Endothelial cell (in vitro differentiated cells): ENCODE measurements at regions not wholly inside any gene's neighbourhood (a gene's known extent, or its start where the extent isn't known, plus 50 kb on each side); places are given as distances from the start of the nearest gene placed in this dataset.

Experiments
- DNase-seq: peaks from one replicate; pipeline ENCODE4 v3.0.0; 2021; ENCODE audit warnings: low spot score
- H3K27ac Mint-ChIP-seq: one replicate; pipeline ENCODE4 v1.8.0; 2021; ENCODE audit warnings: mixed read lengths, inconsistent platforms; ENCODE audit not compliant: unreplicated experiment
- H3K27me3 Mint-ChIP-seq: one replicate; pipeline ENCODE4 v1.8.0; 2021; ENCODE audit warnings: mild to moderate bottlenecking, moderate library complexity, mixed read lengths, inconsistent platforms; ENCODE audit not compliant: unreplicated experiment
- H3K36me3 Mint-ChIP-seq: one replicate; pipeline ENCODE4 v1.8.0; 2021; ENCODE audit warnings: mild to moderate bottlenecking, low read depth, mixed read lengths, inconsistent platforms; ENCODE audit not compliant: unreplicated experiment
- H3K4me1 Mint-ChIP-seq: one replicate; pipeline ENCODE4 v1.8.0; 2021; ENCODE audit warnings: mild to moderate bottlenecking, mixed read lengths, inconsistent platforms; ENCODE audit not compliant: unreplicated experiment
- H3K4me3 Mint-ChIP-seq: one replicate; pipeline ENCODE4 v1.8.0; 2021; ENCODE audit warnings: mild to moderate bottlenecking, mixed read lengths, inconsistent platforms; ENCODE audit not compliant: unreplicated experiment
- H3K9me3 Mint-ChIP-seq: one replicate; pipeline ENCODE4 v1.8.0; 2021; ENCODE audit warnings: mixed read lengths, inconsistent platforms; ENCODE audit not compliant: unreplicated experiment
- TF ChIP-seq, protein P1 (sequence below): fragments of 200-600 bp; sonication (generic); IDR thresholded peaks from one replicate; pipeline ENCODE4 v1.5.0; 2021; ENCODE audit warnings: antibody characterized with exemption; ENCODE audit not compliant: unreplicated experiment

- peaks cover 4% of the 10 kb centered on the region for H3K36me3 Mint-ChIP-seq
- H3K27me3 Mint-ChIP-seq: peaks cover 3% of the 10 kb centered on the region
- TF ChIP-seq, protein P1, sequence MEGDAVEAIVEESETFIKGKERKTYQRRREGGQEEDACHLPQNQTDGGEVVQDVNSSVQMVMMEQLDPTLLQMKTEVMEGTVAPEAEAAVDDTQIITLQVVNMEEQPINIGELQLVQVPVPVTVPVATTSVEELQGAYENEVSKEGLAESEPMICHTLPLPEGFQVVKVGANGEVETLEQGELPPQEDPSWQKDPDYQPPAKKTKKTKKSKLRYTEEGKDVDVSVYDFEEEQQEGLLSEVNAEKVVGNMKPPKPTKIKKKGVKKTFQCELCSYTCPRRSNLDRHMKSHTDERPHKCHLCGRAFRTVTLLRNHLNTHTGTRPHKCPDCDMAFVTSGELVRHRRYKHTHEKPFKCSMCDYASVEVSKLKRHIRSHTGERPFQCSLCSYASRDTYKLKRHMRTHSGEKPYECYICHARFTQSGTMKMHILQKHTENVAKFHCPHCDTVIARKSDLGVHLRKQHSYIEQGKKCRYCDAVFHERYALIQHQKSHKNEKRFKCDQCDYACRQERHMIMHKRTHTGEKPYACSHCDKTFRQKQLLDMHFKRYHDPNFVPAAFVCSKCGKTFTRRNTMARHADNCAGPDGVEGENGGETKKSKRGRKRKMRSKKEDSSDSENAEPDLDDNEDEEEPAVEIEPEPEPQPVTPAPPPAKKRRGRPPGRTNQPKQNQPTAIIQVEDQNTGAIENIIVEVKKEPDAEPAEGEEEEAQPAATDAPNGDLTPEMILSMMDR: no peak
- H3K27ac Mint-ChIP-seq: no peak overlapping the region
- H3K4me1 Mint-ChIP-seq: no peaks in the 10 kb centered on the region
- no peak overlapping the region for H3K4me3 Mint-ChIP-seq
- no peak for DNase-seq
- no peaks in the 10 kb centered on the region for H3K9me3 Mint-ChIP-seq
Measured at GRCh38 chr16:82518811-82519210, 108.0 kb upstream of the CDH13 start.

DNA sequence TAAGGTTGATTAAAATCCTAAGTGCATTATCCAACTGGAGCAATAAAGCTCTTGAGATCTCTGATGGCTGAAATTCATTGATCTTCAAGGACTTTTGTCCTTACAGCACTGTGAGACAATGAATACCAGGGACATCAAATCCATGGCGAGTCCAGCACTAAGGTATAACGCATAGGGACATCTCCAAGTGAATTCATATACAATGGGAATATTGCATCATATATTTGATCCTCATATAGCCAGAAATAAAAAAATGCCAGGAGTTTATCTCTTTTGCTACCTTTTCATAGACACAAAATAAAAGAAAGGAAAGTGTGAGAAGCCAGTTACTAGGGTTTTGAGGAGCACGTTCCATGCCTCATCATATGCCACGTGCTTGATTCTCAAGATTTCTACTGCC lies 112.5 kb upstream of the CDH13 start:
- Mint-ChIP-seq H3K27me3 (peaks cover 5% of the 10 kb centered on the region), H3K27ac (no peak overlapping the region), H3K4me3 (no peak overlapping the region), H3K36me3 (peaks cover under 1% of the 10 kb centered on the region), H3K9me3 (no peaks in the 10 kb centered on the region), H3K4me1 (no peaks in the 10 kb centered on the region)
- TF ChIP-seq, protein P1: no peak
- no peak for DNase-seq

DNA sequence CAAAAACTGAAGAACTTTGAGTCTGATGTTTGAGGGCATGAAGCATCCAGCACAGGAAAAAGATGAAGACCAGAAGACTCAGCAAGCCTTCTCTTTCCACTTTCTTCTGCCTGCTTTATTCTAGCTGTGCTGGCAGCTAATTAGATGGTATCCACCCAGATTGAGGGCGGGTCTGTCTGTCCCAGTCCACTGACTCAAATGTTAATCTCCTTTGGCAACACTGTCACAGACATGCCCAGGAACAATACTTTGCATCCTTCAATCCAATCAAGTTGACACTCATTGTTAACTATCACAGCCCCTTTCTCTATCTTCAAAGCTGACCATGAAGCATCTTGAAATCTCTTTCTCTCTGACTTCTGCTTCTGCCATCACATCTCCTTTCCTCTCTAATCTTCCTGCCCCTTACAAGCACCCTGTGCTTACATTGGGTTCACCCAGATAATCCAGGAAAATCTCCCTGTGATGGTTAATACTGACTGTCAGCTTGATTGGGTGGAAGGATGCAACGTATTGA lies 115.9 kb upstream of the CDH13 start:
- Mint-ChIP-seq H3K36me3 (no peaks in the 10 kb centered on the region), H3K27ac (no peak overlapping the region), H3K27me3 (peaks cover 2% of the 10 kb centered on the region), H3K4me1 (no peaks in the 10 kb centered on the region), H3K9me3 (no peaks in the 10 kb centered on the region), H3K4me3 (no peak overlapping the region)
- no peak for DNase-seq
- TF ChIP-seq, protein P1: no peak

GRCh38 chr16:82509691-82510430 lies 116.9 kb upstream of the CDH13 start:
- H3K9me3 Mint-ChIP-seq: no peaks in the 10 kb centered on the region
- TF ChIP-seq, protein P1: no peak
- H3K4me1 Mint-ChIP-seq: no peaks in the 10 kb centered on the region
- DNase-seq: no peak
- H3K36me3 Mint-ChIP-seq: no peaks in the 10 kb centered on the region
- H3K27me3 Mint-ChIP-seq: peaks cover 2% of the 10 kb centered on the region
- no peak overlapping the region for H3K27ac Mint-ChIP-seq
- H3K4me3 Mint-ChIP-seq: no peak overlapping the region
